HG03108 (cell line): ENCODE measurements at regions not wholly inside any gene's neighbourhood (a gene's known extent, or its start where the extent isn't known, plus 50 kb on each side); places are given as distances from the start of the nearest gene placed in this dataset.
"Not testable (repeated sequence)": the region's sequence is repeated elsewhere in the genome, so short reads cannot be mapped to it uniquely, and the experiment has no call there.

Experiments used
- ATAC-seq: cut with Tn5 transposase; IDR thresholded peaks from one replicate; pipeline ENCODE4 v1.9.1; 2021; ENCODE audit warnings: moderate library complexity; ENCODE audit not compliant: unreplicated experiment

DNA sequence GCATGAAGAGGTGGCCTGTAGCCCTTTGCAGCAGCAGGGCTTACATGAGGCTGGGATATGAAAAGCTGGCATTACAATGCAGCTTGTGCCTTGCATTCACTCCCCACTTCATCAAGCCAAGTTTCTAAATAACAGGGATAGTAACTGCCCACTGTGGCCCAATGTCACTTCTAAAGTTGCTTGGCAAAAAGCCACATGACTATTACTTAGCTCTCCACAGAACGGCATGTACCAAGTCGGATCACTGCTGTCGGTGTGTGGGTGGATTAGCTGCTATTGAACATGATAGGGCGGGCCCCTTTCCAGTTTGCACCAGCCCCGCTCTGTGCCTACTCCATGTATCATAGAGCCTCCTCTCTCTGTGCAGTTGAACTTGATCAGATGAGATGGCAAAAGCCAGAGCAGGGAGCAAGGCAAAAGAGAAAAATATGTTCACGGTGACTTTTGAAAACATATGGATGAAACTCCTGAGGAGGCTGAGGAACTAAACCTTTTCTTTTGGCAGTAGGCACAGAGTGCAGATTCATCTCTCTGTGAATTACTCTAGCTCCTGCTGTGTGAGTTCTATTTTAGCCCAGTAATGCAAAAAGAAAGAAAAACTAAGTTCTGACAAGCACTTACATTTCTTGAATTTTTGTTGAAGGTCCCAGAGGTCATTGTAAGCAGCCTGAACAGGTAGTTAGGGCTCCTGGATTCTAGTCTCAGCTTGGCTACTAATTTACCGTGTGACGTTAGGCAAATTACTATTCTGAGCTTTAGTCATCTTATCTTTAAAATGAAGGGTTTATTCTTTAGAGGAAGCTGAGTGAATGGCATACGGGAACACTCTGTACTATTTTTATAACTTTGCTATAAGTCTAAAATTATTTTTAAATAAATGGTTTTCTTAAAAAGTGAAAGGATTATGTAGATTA, 125.6 kb upstream of the NBPF9 start:
- ATAC-seq, result not testable (repeated sequence)

DNA sequence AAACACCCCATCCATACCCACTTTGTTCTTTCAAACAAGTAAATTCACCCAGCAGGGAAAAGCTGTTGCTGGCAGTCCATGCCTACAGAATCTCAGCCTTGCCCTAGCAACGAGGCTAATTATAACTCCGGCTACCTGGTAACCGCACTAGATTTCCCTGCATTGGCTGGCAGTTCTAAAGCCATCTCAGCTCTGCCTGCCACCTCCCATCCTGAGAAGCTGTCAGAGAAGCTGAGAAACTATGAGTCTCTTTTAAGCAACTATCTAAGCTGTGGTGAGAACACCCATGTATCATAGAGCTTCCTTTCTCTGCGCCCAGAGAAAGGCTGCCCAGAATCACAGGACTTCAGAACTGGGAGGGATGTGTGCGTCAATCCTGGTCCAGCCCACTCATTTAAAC, 126.5 kb upstream of the NBPF9 start:
- not testable (repeated sequence) for ATAC-seq

GRCh38 chr1:149234926-149235914, 131.9 kb upstream of the NBPF9 start:
- not testable (repeated sequence) for ATAC-seq

- not testable (repeated sequence) for ATAC-seq
Measured at GRCh38 chr1:149237515-149237914, 134.2 kb upstream of the NBPF9 start.

- ATAC-seq, result not testable (repeated sequence)
Measured at GRCh38 chr1:149239897-149240508, 136.7 kb upstream of the NBPF9 start.

DNA sequence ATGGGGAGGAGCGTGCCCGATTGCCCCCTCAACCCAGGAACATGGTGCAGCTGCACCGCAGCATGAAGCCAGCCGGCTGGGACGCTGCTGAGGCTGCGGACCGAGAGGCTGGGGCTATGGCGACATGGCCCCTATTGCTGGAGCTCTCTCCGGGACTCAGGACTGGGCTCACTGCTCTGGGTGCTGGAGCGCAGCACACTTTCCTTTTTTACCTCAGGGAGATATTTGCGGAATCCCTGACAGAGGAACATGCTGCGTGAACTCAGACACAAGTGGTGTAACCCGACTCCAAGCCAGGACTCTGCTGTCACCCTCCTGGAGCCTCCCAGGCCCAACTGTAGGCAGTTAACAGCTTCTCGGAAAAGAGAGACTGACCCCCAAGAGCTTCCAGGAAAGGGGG, 137.2 kb upstream of the NBPF9 start:
- ATAC-seq, result not testable (repeated sequence)

GRCh38 chr1:149241272-149241671, 137.9 kb upstream of the NBPF9 start:
- ATAC-seq, result not testable (repeated sequence)

DNA sequence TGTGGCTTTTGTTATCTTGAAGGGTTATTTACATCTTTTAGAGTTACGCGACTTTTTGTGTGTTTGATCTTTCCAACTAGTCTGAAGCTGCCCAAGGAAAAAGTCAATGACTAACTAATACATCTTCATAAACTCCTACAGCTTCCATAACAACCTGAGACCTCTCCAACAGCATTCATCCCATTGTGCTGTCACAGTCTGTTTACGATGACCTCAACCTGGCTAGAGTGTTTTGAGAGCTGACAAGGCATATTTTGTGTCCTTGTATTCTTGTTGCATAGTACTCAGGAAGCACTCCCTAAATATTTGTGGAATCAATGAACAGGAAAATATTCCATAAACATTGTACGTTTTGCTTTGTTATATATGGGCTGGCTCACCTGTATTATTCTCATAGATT, 140.2 kb upstream of the NBPF9 start:
- ATAC-seq, result not testable (repeated sequence)

- not testable (repeated sequence) for ATAC-seq
Measured at GRCh38 chr1:149244621-149245020, 141.3 kb upstream of the NBPF9 start.

DNA sequence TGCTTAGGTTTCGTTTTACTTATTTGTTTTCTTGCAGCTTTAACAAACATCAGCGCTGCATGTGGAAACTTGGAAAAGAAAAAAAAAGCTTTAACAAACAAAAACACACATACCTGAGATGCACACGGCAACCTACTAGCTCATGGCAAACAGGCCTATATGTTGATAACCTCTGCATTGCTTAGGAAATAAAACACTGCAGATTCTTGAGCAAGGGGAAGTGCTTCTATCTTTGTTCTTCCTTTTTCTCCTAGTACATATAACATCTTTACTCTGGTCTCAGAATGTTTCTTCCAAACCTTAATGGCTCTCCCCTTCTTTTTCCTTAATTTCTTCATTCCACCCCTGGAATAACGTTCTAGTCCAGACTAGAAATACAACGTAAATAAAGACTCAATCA, 142.9 kb upstream of the NBPF9 start:
- ATAC-seq, result not testable (repeated sequence)

DNA sequence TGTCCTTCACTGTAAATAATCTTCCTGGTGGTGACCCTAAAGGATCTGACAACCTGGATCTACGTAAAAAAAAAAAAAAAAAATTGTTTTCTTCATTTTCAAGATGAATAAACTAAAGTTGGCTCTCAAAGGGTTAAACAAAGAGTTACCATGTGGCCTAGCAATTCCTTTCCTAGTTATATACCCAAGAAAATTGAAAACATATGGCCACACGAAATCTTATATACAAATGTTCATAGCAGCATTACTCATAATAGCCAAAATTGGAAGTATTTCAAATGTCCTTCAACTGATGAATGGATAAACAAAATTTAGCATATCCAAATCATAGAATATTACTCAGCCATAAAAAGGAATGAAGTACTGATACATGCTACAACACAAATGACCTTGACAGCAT, 145.3 kb upstream of the NBPF9 start:
- ATAC-seq, result not testable (repeated sequence)

GRCh38 chr1:149249850-149250467, 146.6 kb upstream of the NBPF9 start:
- ATAC-seq, result not testable (repeated sequence)

DNA sequence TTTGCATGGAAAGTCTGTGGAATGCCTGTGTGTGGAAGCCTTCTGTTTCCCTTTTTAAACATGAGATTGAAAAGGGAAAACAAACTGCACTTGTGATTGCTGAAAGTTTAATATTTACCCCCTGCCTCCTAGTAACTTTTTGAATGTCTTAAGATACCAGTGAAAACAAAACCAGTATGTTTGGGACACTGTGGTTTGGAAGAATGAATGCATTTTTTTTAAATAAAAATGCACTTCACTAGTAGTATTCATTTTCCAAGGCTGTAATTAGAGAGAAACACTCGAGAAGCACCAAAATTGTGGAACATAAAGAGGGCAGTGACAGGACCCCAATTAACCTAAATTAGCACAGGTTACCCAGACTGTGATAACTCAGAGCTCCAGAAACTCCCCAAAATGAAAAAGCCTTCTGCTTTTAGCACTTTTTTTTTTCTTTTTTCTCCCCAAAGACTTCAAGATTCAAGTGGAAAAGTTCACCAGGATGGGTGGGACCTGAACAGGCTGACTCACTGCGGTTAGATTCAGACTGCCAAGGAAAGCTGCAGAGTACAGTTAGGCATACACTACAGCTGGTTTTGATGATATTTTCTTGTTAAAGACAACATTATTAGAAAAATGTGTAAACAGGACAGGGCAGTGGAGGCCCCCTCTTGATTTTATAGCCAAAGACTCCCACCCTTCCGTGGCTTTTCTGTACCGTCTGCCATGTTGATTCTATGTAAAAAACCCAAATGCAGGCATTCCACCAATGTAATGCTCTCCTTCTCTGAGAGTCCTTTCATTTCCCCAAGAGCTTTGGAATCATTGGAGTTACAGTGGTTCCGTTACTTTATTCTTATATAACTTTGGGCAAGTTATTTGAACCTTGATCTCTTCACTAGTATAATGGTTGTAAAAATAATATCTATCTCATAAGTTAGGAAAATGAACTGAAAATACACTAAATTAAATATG, 151.8 kb upstream of the NBPF9 start:
- ATAC-seq, result not testable (repeated sequence)

DNA sequence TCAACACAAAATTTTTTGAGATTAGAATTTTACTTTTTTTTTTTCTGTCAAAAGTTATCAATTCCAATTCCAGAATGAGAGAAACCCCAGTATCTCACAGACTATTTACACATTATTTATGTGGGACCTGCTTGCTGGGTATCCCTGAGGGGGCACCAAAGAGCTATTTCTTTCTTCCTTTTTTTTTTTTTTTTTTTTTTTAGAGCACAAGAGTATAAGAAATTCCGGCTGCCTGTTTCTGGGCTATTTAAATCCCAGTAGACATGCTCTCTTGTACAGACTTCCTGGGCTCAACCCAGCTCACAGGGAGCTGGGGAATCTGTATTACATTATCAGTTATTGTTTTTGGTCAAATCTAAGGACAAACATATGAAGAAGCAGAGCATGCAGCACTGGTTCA, 156.9 kb upstream of the NBPF9 start:
- ATAC-seq, result not testable (repeated sequence)

DNA sequence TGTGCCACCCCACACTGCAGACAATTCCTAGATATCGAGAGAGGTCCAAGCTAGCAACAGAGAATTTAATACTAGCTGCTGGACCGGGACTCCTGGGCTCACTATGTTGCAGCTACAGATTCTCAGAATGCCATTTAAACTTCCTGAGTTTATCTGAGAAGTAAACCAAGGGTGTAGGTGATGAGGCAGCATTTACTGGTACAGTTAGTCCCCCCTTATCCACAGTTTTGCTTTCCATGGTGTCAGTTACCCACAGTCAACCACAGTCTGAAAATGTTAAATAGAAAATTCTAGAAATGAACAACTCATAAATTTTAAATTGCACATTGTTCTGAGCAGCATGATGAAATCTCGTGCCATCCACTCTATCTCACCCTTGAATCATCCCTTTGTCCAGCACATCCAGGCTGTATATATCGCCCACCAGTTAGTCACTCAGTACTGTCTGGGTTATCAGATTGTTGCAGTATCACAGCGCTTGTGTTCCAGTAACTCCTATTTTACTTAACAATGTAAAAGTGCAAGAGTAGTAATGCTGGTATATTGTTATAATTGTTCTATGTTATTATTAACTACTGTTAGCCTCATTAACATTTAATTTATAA, 157.5 kb upstream of the NBPF9 start:
- ATAC-seq, result not testable (repeated sequence)

DNA sequence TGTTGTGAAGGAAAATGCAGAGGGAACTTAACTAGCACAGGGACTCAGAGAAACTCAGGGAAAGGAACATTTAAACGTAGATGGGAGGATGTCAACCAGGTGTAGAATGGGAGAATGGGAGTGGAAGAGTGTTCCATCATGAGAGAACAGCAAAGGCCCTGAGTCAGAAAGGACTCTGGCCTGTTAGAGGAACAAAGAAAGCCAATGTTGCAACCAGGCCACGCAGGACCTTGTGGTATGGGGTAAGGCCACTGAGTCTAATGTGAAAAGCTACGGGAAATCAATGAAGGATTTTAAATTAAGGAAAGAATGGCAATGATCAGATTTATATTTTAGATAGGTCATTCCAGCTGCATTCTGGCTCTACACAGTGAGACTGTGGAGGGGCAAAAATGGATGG, 163.9 kb upstream of the NBPF9 start:
- ATAC-seq, result not testable (repeated sequence)

DNA sequence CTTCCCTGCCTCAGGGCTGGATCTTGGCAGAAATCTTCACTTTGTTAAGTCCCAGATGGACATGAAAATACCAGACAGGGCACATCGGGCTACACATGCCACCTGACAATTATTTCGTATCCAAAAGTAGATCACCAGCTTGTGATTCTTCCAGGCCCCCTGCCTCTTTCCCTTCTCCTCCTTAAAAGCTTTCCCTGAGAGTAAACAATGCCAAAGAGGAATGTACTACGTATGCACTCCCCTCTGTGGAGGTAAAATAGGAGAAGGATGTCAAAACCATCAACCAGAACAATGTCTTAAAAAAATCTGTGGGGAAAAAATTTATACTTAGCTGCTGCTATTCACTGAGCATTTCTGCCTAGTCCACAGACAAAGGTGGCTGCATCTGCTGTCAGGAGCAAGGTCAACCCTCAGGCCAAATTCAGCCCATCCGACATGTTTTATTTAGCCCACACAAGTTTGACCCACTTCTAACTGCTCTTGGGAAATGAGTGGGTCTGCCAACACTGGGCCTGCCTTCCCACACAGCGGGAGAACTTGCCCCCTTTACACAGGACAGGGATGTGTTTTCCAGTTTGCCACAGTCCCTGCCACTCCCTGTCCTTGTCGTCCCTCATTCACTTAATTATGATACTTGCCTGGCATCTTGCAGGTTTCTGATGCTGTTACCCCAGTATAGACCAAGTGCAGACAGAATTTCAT, 165.8 kb upstream of the NBPF9 start:
- not testable (repeated sequence) for ATAC-seq

DNA sequence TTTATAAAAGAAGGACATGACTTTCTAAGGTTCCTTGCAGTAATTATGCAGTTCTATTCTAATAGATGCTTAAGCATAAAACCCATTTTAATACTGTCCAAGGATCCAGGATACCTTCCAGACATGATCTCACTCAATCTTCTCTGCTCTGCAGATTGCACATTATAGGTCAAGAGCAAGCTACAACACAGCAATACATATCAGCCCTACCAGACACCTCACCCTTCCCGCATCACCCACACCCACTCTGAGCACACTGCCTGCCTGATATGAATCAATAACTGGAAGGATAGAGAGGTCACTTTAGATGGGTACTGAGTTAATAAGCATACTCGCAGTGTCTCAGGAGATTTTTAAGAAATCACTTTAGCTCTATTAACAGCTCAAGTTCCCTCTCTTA, 166.5 kb upstream of the NBPF9 start:
- not testable (repeated sequence) for ATAC-seq
